SK-N-MC (cell line): ENCODE measurements at regions not wholly inside any gene's neighbourhood (a gene's known extent, or its start where the extent isn't known, plus 50 kb on each side); places are given as distances from the start of the nearest gene placed in this dataset.

Experiments used
- EZH2 ChIP-seq: fragments of 200-600 bp; sonication (generic); IDR thresholded peaks from one replicate; pipeline ENCODE4 v1.6.1; 2017; ENCODE audit warnings: antibody characterized with exemption
- FOXP2 ChIP-seq: optimal IDR thresholded peaks from 2 replicates; pipeline ENCODE3; 2011; ENCODE audit warnings: mild to moderate bottlenecking, moderate library complexity; ENCODE audit not compliant: insufficient read depth; ENCODE audit errors: extremely low read length, control extremely low read depth
- POLR2AphosphoS5 ChIP-seq: IDR thresholded peaks from 2 replicates; pipeline ENCODE4 v1.6.1; 2012; ENCODE audit warnings: mild to moderate bottlenecking, low read depth, low read length, borderline replicate concordance

- no peak for TF ChIP-seq EZH2
- no peak for TF ChIP-seq POLR2AphosphoS5
- no peak for TF ChIP-seq FOXP2
These were observed 100.1 kb upstream of the TSHZ3 start for GRCh38 chr19:31449379-31449778.
